RPMI7951 (cell line): ENCODE measurements at regions not wholly inside any gene's neighbourhood (a gene's known extent, or its start where the extent isn't known, plus 50 kb on each side); places are given as distances from the start of the nearest gene placed in this dataset.
"Not testable (repeated sequence)": the region's sequence is repeated elsewhere in the genome, so short reads cannot be mapped to it uniquely, and the experiment has no call there.

Source experiments
- DNase-seq: peaks from one replicate; pipeline ENCODE4 v3.0.0-alpha.2; 2012; ENCODE audit warnings: low read depth

- DNase-seq: no peak
These were observed 195.6 kb upstream of the KLF3 start for GRCh38 chr4:38468339-38468866.

GRCh38 chr4:38469410-38469809, 194.6 kb upstream of the KLF3 start:
- no peak for DNase-seq

GRCh38 chr4:38470735-38471262, 193.2 kb upstream of the KLF3 start:
- DNase-seq: no peak

GRCh38 chr4:38482696-38483095, 181.3 kb upstream of the KLF3 start:
- no peak for DNase-seq

- not testable (repeated sequence) for DNase-seq
These were observed 180.4 kb upstream of the KLF3 start for GRCh38 chr4:38483628-38484027.

GRCh38 chr4:38489011-38489861, 174.8 kb upstream of the KLF3 start:
- DNase-seq: no peak

GRCh38 chr4:38489924-38490639, 173.9 kb upstream of the KLF3 start:
- DNase-seq: peak; percentile 45

- DNase-seq: no peak
These were observed 173.1 kb upstream of the KLF3 start for GRCh38 chr4:38490753-38491446.

- DNase-seq: no peak
These were observed 172.0 kb upstream of the KLF3 start for GRCh38 chr4:38491854-38492478.

GRCh38 chr4:38493066-38493465, 170.9 kb upstream of the KLF3 start:
- no peak for DNase-seq

- DNase-seq: no peak
These were observed 168.6 kb upstream of the KLF3 start for GRCh38 chr4:38495446-38495845.

GRCh38 chr4:38497121-38497520, 166.9 kb upstream of the KLF3 start:
- no peak for DNase-seq

- DNase-seq: no peak
These were observed 164.9 kb upstream of the KLF3 start for GRCh38 chr4:38499101-38499500.

- DNase-seq: peak; percentile 65
These were observed 163.6 kb upstream of the KLF3 start for GRCh38 chr4:38500433-38500832.

GRCh38 chr4:38501698-38502097, 162.3 kb upstream of the KLF3 start:
- no peak for DNase-seq

- DNase-seq: no peak
These were observed 160.2 kb upstream of the KLF3 start for GRCh38 chr4:38503689-38504395.

GRCh38 chr4:38504396-38504715, 159.6 kb upstream of the KLF3 start:
- DNase-seq: no peak

GRCh38 chr4:38509551-38509950, 154.4 kb upstream of the KLF3 start:
- no peak for DNase-seq

GRCh38 chr4:38510201-38510600, 153.8 kb upstream of the KLF3 start:
- no peak for DNase-seq

- no peak for DNase-seq
These were observed 152.3 kb upstream of the KLF3 start for GRCh38 chr4:38511702-38512101.

GRCh38 chr4:38512840-38513239, 151.2 kb upstream of the KLF3 start:
- no peak for DNase-seq
